Esophagus squamous epithelium (tissue), 5 donors: ENCODE measurements at regions not wholly inside any gene's neighbourhood (a gene's known extent, or its start where the extent isn't known, plus 50 kb on each side); places are given as distances from the start of the nearest gene placed in this dataset.

ENCODE experiments used
- DNase-seq: peaks from one replicate; lab custom pipeline; 2025; lab: John Stamatoyannopoulos, UW
- H3K27ac ChIP-seq, 4 donors: fragments of 200-600 bp; sonication (generic); one replicate each; pipeline ENCODE4 v1.5.1; 2016 to 2019; ENCODE audit warnings: mild to moderate bottlenecking in 1 of 4
- H3K27me3 ChIP-seq, 4 donors: fragments of 200-600 bp; sonication (generic); 1 replicate in 3 of 4; 2 replicates in 1 of 4; pipeline versions ENCODE4 v1.5.1 to v1.6.0; 2017 to 2021; ENCODE audit warnings: antibody characterized with exemption in 1 of 4
- H3K36me3 ChIP-seq, 3 donors: fragments of 200-600 bp; sonication (generic); one replicate each; pipeline ENCODE4 v1.5.1; 2016 to 2019
- H3K4me1 ChIP-seq, 3 donors: fragments of 200-600 bp; sonication (generic); one replicate each; pipeline ENCODE4 v1.5.1; 2017 to 2019
- H3K4me3 ChIP-seq, 4 donors: fragments of 200-600 bp; sonication (generic); 1 replicate in 3 of 4; 2 replicates in 1 of 4; pipeline ENCODE4 v1.5.1; 2016 to 2019; ENCODE audit warnings: mild to moderate bottlenecking in 2 of 4, moderate library complexity in 1 of 4
- H3K9me3 ChIP-seq, 3 donors: fragments of 200-600 bp; sonication (generic); one replicate each; pipeline ENCODE4 v1.5.1; 2016 to 2019
- POLR2A ChIP-seq, 4 donors: fragments of 450-650 bp; IDR thresholded peaks; one replicate each; pipeline ENCODE4 v1.6.1; 2017; ENCODE audit warnings: antibody characterized with exemption in 4 of 4, mild to moderate bottlenecking in 4 of 4, moderate library complexity in 3 of 4
- WGBS, 2 donors: methylation state at CpG; one replicate each; pipeline ENCODE4 v1.1.5; 2018; 5-methylcytosine and 5-hydroxymethylcytosine counted together
- intact Hi-C: fragments of 100-400 bp; cut with DNase I; formaldehyde crosslinking; loops from one replicate; pipeline ENCODE4 v1.15.0; 2022
- TF ChIP-seq, protein P1 (sequence below), 6 experiments: fragments of 450-650 bp in 4 of 6; fragments of 200-600 bp in 2 of 6; sonication (generic) in 2 of 6; IDR thresholded peaks; one replicate each; pipeline ENCODE4 v1.5.1; 2016 to 2019; ENCODE audit warnings: antibody characterized with exemption in 6 of 6, mild to moderate bottlenecking in 4 of 6, moderate library complexity in 4 of 6
- donor health status: DM: yes; HTN: yes; CAD: no.

DNA sequence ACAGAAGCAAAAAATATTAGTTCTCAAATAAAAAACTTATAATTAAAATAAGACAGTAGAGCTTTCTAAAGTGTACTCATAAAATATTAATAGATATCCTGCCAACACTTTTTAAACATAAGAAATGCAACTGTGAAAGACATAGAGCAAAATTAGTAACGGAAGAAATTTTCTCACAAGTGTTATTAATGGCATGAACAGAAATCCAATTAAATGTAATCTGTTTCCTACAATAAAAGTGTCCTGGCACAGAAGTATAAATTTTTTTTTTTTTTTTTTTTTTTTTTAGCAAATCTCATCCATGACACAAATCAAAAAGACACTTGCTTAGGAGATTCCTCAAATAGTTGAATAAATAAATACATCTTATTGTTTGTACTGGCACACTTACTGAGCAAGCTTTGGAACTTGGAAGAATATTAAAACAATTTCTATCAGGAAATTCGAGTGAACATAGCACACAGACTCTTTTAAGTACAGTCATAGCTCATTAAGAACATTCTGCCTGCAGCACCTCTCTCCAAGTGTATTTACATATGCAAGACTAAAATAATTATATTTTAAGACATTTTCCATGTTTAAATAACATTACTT is 227.2 kb upstream of the ROBO2 start:
- no peaks in the 10 kb centered on the region for H3K4me1 ChIP-seq
- H3K9me3 ChIP-seq = no peaks in the 10 kb centered on the region
- WGBS, 2 donors = 17 to 22% methylated on average over 2 of the region's 2 CpGs
- DNase-seq = no peak
- H3K36me3 ChIP-seq = no peaks in the 10 kb centered on the region
- no peak overlapping the region for H3K27ac ChIP-seq
- H3K4me3 ChIP-seq = no peak overlapping the region
- TF ChIP-seq, protein P1, sequence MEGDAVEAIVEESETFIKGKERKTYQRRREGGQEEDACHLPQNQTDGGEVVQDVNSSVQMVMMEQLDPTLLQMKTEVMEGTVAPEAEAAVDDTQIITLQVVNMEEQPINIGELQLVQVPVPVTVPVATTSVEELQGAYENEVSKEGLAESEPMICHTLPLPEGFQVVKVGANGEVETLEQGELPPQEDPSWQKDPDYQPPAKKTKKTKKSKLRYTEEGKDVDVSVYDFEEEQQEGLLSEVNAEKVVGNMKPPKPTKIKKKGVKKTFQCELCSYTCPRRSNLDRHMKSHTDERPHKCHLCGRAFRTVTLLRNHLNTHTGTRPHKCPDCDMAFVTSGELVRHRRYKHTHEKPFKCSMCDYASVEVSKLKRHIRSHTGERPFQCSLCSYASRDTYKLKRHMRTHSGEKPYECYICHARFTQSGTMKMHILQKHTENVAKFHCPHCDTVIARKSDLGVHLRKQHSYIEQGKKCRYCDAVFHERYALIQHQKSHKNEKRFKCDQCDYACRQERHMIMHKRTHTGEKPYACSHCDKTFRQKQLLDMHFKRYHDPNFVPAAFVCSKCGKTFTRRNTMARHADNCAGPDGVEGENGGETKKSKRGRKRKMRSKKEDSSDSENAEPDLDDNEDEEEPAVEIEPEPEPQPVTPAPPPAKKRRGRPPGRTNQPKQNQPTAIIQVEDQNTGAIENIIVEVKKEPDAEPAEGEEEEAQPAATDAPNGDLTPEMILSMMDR (IDR thresholded peaks at IDR 0.05) = no peak
- no peak for TF ChIP-seq POLR2A (IDR thresholded peaks at IDR 0.05)
- no peaks in the 10 kb centered on the region for H3K27me3 ChIP-seq
- intact Hi-C loops = no loop called here

DNA sequence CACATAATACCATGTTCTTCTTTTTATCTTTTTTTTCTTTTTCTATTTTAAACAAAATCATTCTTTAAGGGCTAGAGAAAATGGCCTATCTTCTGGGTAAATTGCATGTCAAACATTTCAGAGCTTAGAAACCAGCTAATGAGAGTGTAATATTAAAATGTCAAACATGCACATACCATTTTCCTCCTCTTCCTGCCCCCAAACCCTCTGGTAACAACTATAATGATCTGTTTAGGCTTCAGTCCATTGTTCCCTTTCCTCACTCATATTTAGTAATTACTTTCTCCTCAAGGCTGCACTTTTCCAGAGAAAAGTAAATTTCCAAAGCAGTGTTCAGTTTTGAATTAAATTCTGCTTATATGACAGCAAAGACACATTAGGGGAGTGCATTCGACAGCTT is 224.3 kb upstream of the ROBO2 start:
- TF ChIP-seq, protein P1 (IDR thresholded peaks at IDR 0.05) = no peak
- TF ChIP-seq POLR2A (IDR thresholded peaks at IDR 0.05) = no peak
- H3K9me3 ChIP-seq = no peaks in the 10 kb centered on the region
- H3K36me3 ChIP-seq = no peaks in the 10 kb centered on the region
- no peak overlapping the region for H3K27ac ChIP-seq
- 38 to 47% methylated on average over 1 of the region's 1 CpG for WGBS, 2 donors
- H3K4me1 ChIP-seq = no peaks in the 10 kb centered on the region
- no peak overlapping the region for H3K4me3 ChIP-seq
- H3K27me3 ChIP-seq = no peaks in the 10 kb centered on the region
- intact Hi-C loops = no loop called here
- DNase-seq = no peak

DNA sequence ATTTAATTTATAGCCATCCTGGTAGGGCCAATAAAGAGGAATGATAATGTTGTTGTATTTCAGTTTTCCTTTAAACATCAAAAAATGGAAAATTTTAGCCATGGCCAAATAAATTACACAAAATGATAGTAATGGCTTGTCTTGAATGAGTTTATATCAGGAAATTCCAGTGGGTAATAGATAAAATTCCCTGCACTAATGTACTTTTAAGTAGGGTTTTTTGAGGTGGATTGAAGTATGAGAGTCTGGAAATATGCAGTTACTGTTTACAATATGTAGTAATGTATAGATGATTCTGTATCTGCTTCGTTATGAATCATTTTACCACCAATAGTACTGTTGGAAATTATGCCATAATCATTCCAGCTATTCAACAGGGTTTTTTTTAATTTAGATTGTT is 219.4 kb upstream of the ROBO2 start:
- Histone ChIP-seq H3K9me3 (no peaks in the 10 kb centered on the region), H3K36me3 (no peaks in the 10 kb centered on the region), H3K4me1 (peaks cover 0 to 7% (median 0%) of the 10 kb centered on the region in 3 donors), H3K4me3 (no peak overlapping the region), H3K27ac (no peak overlapping the region), H3K27me3 (no peaks in the 10 kb centered on the region)
- DNase-seq = no peak
- WGBS, 2 donors = 68 to 73% methylated on average over 1 of the region's 1 CpG
- intact Hi-C loops = no loop called here
- TF ChIP-seq, protein P1 (IDR thresholded peaks at IDR 0.05) = no peak
- no peak for TF ChIP-seq POLR2A (IDR thresholded peaks at IDR 0.05)

DNA sequence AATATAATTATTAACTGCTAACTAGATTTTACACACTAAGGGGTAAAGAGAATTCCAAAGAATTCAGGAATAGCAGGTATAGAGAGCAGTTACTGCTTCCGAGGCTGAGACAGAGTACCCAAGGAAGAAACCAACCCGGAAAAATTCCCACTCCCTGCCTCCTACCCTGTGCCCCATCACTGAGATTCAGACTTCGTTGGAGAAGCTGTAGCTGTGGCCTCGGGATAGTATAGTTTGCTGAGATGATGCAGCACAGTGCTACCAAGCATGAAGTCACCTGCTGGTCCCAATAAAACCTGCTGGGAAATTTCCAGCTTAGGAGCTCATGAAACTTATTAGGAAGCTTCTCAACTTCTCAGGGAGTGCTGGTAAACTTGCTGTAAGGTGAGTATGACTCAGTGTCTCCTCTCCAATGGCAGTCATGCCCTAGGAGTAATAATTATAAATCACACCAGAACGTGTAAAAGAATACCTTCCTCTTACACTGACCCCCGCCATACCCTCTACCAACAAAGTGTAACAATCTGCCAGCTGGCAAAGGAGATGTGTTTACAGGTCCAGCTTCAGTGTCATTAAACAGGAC is 215.2 kb upstream of the ROBO2 start:
- no peak for DNase-seq
- TF ChIP-seq POLR2A (IDR thresholded peaks at IDR 0.05) = no peak
- TF ChIP-seq, protein P1 (IDR thresholded peaks at IDR 0.05) = no peak
- Histone ChIP-seq H3K4me1 (peaks cover 0 to 12% (median 0%) of the 10 kb centered on the region in 3 donors), H3K36me3 (no peaks in the 10 kb centered on the region), H3K9me3 (no peaks in the 10 kb centered on the region), H3K27me3 (no peaks in the 10 kb centered on the region), H3K4me3 (no peak overlapping the region), H3K27ac (peak overlapping the region in 2 of 4 donors; percentile 13 to 31)
- WGBS, 2 donors = 67 to 74% methylated on average over 6 of the region's 6 CpGs
- intact Hi-C loops = no loop called here

DNA sequence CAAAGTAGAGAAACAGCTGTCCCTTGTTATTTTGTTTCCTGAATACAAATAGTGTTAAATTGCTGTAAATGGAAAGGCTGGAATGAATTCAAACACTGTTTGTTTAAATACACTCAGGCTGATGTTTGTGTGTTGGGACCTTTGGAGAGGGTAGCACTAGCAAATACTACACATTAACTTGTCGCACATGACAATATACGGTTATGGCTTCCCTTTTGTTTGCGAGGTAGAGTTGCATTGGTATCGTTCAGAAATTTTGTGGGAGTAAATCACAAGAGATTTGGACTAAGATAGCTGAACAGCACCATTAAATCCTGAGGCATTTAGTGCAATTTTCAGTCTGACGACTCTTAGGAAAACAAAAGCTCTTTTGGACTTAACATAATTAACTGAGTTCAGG is 213.0 kb upstream of the ROBO2 start:
- DNase-seq = no peak
- Histone ChIP-seq H3K4me3 (no peak overlapping the region), H3K27me3 (no peaks in the 10 kb centered on the region), H3K27ac (peak overlapping the region in 2 of 4 donors; percentile 67 to 78), H3K4me1 (peaks cover 0 to 12% (median 0%) of the 10 kb centered on the region in 3 donors), H3K9me3 (no peaks in the 10 kb centered on the region), H3K36me3 (no peaks in the 10 kb centered on the region)
- intact Hi-C loops = no loop called here
- TF ChIP-seq POLR2A (IDR thresholded peaks at IDR 0.05) = no peak
- TF ChIP-seq, protein P1 (IDR thresholded peaks at IDR 0.05) = no peak
- WGBS, 2 donors = 39 to 41% methylated on average over 5 of the region's 5 CpGs
